Posterior vena cava (tissue), 2 donors: ENCODE measurements at regions not wholly inside any gene's neighbourhood (a gene's known extent, or its start where the extent isn't known, plus 50 kb on each side); places are given as distances from the start of the nearest gene placed in this dataset.

Experiments used
- DNase-seq: peaks from one replicate; pipeline ENCODE4 v3.0.0-alpha.2; 2020; ENCODE audit warnings: low spot score
- intact Hi-C, 2 donors: fragments of 100-400 bp; cut with DNase I; formaldehyde crosslinking; loops; one replicate each; pipeline versions ENCODE4 v1.14.1 to v1.14.2; 2022 to 2023
- donor health status: DM: yes; HTN: yes; CAD: no.
- donor health status: DM: yes; HTN: yes; CAD: no.

DNA sequence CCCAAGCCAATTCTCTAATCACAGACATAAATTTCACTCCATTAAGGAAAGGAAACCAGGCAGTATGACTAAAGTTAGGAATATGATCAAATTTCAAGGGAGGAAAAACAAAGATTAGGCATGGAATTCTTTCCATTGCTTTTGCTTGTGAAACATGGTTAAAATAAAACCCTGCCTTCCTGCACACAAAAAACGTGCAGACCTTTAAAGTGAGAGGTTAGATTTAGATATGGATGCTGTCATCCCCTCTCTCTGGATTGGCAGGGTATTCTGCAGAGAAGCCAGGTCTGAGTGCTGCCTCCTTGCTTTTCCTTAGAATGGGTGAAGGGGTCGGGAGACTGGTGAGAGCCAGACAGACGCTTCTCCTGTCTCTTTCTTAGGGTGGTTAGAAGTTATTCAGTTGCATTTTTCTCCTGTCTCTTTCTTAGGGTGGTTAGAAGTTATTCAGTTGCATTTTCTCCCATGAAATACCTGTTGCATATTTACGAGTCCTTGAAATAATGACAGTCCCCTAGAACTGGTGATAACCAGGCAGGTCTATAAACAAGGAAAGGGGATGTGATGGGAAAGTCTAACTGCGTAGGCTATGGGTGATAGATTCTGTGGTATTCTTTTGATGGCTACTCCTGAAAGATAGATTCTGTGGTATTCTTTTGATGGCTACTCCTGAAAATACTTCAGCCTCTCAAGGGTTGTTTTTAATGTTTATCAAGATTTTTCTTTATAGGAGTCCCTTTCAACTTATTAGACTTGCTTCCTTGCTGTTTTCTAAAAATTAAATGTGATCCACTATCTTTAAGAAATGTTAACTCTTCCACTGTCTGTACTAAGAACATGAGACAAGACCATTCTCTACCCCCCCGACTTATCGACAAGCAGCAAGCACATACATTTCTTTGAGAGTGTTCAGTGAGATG is 163.6 kb downstream of the SPRY1 start:
- intact Hi-C loops = no loop called here
- no peak for DNase-seq

DNA sequence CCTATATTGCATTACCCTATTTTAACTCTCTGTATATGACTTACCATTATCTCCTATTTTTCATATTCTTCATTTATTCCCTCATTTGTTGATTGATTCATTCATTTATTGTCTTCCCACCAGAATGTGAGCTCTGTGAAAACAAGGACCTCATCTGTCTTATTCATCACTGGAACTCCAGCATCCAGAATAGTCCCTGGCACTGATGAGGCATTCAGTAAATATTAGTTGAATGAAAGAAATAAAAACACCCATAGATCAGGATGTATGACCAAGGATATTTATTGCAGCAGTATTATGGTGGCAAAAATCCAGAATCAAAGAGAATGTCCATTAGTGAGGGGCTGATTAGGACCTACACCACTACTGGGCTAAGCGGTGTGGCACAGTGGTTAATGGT is 164.9 kb downstream of the SPRY1 start:
- intact Hi-C loops = no loop called here
- no peak for DNase-seq

DNA sequence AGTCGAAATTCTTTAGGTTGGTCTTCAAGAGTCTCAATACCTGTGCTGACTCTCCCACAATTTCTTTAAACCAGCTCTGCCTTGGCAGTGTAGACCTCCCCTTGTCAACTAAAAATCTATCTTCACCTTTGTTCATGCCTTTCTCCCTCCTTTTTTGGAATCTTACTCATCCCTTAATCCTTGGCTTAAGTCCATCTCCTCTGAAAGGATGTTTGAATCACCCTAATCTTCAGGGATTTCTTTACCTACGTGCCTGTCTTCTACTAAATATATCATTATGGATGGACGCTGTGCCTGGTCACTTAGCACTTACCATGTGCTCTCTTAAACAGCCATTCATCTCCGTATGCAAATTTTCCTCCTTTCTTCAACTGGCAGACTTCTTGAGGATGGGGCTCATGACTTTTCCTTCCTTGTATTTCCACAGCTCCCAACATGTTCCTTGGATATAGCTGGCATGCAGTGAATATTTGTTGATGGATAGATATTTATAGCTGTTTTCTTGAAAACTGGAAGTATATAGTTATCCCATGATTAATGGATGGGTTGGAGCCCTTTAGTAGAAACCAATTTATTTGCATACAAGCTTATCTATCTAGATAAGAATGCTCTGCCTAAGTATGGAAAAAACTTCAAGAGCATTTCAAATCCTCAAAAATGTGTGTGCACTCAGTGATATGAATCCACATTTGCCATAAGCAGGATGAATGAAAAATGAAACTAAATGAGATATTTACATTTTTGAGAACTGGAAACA is 166.6 kb downstream of the SPRY1 start:
- DNase-seq = no peak
- intact Hi-C loops = no loop called here

GRCh38 chr4:123564758-123565346 is 168.3 kb downstream of the SPRY1 start:
- no peak for DNase-seq
- intact Hi-C loops = no loop called here

DNA sequence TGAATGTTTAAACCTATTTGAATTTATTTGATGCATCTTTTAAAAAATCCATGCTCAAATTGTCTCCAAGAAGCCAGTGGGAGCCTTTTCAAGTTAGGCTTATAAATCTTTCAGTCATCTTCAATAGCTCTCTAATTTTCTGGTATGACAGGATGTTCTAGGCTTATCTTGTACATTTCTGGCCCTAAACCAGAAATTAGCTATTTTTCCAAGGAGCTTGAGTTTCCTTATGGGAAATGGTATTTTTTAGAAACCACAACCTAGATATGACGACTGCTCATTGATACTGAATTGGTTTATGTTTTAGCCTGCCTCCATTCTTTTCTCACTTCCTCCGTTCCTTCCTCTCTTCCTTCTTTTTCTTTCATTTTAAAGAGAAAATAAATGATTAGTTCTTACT is 172.3 kb downstream of the SPRY1 start:
- intact Hi-C loops = no loop called here

DNA sequence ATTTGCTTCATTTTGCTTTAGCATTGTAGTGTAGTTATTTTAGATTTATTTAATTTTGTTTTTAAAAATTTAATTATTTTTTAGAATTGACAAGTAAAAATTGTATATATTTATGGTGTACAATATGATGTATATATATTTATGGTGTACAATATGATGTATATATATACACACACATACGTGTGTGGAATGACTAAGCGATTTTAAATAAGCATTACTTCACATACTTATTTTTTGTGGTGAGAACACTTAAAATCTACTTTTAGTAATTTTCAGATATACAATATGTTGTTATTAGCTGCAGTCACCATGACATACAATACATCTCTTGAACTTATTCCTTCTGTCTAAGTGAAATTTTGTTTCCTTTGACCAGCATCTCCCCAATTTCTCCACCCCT is 172.9 kb downstream of the SPRY1 start:
- no peak for DNase-seq
- intact Hi-C loops = no loop called here

More for the DNA sequence above, 172.3 kb downstream of the SPRY1 start:
- no peak for DNase-seq

- intact Hi-C loops = no loop called here
- no peak for DNase-seq
Observed at GRCh38 chr4:123573866-123574508, 177.4 kb downstream of the SPRY1 start.

- intact Hi-C loops = no loop called here
- DNase-seq = no peak
Observed at GRCh38 chr4:123575291-123575690, 178.7 kb downstream of the SPRY1 start.

DNA sequence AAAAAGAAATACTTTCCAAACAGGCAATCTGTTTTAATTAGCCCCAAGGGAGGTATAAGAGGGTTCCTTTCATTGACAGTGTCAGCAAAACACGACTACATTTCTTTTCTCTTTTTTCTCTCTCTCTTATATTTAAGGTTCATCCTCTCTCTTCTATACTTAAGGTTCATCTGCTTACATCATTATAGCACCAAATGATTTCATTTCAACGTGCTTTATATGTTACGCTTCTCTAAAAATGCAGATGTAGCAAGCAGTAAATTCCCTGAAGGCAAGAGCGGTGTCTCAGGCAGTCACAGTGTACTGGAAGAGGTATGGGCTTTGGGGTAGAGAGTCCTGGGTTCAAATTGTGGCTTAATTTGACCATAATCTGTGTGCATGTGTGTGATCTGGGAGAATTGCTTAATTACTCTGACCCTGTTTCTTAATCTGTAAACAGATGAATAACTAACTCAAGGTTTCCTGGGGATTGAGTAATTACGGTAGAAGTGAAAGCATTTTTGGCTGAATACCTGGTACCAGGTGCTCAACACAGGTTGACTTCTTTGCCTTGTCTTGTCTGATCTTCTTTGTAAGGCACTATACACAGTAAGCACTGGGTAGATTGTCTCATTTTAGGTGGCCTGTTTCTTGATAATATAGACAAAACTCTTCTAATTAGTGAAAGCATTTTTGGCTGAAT is 180.8 kb downstream of the SPRY1 start:
- intact Hi-C loops = no loop called here
- no peak for DNase-seq

DNA sequence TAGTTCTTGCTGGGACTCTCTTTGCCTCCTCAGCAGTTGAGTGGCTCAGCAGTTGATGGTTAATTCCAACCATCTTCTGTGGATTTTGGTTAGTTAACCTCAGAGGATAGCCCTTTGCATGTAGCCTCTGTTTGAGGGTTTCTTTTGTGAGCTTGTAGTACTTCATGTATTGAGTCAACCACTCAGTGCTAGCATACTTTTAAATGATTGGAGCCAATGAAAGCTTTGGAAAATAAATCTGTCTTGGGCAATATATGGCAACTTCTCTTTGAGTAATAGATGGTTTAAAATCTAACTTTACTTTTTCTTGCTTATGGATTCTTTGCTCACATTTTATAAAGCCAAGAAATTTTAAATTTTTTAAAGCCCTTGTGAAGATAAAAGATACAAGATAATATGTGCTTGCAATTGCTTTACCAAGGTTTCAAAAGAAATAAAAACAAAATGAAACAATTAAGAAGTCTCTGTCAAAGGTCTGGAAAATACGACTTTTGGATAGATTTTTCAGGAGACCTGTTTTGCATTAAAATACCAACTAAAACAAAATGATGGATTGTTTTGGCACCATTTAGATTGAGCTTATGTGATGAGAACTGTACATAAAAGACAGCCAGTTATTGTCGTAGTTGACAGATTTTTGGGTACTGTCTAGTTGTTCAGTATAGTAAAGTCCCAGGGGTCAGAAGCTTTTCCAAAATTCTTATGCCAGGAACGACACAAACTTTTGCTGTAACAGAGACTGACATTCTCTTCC is 181.9 kb downstream of the SPRY1 start:
- no peak for DNase-seq
- intact Hi-C loops = no loop called here

DNA sequence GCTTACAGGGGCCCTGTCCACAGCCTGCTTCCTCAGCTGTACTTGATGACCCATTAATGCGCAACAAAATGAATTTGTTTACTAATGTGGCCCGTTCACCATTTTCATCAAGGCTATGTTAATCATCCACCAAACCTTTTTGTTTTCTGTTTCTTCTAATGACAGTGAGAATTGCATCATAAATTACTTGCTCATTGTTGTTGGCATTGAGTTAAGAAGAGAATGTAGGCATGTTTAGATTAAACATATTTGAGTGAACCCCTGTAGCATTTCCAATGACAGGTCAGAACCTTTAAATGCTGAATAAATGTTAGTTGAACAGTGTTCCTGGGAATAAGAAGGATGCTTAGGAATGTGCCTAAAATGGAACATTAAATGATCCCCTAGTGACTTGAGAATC is 183.4 kb downstream of the SPRY1 start:
- intact Hi-C loops = no loop called here
- DNase-seq = no peak

DNA sequence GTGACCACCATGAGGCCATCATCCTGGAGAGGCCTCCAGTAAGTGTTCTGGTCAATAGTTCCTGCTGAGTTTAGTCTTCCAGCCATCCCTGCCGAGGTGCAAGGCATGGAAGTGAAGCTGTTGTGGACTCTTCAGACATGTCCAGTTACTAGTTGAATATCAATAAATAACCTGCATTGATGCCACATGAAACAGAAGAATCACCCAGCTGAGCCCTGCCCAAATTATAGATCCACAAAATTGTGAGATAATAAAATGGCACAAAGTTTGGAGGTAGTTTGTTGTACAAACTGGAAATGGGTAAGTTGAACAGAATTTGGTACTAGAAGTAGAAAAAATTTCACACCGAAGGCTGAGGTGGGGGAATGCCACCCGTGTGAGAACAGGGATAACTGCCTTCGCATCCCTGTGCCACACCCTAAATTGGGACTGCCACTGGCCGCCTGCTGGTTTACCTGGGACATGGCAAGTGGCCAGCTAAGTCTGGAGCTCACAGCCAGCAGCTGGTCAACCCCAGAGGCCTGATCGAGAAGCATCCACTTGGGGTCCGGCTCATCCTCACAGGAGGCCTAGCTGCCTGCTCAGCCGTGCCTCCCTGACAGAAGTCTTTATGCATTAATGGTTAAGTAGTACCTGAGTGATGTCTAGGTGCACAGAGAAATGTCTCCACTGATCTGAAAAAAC is 184.5 kb downstream of the SPRY1 start:
- no peak for DNase-seq
- intact Hi-C loops = no loop called here

- DNase-seq = no peak
- intact Hi-C loops = no loop called here
Observed at GRCh38 chr4:123581802-123582201, 185.2 kb downstream of the SPRY1 start.

- intact Hi-C loops = no loop called here
- no peak for DNase-seq
Observed at GRCh38 chr4:123583043-123583442, 186.4 kb downstream of the SPRY1 start.

GRCh38 chr4:123585111-123585510 is 188.5 kb downstream of the SPRY1 start:
- intact Hi-C loops = no loop called here
- no peak for DNase-seq

- no peak for DNase-seq
- intact Hi-C loops = no loop called here
Observed at GRCh38 chr4:123587983-123588494, 191.4 kb downstream of the SPRY1 start.

GRCh38 chr4:123588631-123589241 is 192.1 kb downstream of the SPRY1 start:
- no peak for DNase-seq
- intact Hi-C loops = no loop called here
